ENCODE measurements at regions not wholly inside any gene's neighbourhood (a gene's known extent, or its start where the extent isn't known, plus 50 kb on each side); places are given as distances from the start of the nearest gene placed in this dataset.

DNA sequence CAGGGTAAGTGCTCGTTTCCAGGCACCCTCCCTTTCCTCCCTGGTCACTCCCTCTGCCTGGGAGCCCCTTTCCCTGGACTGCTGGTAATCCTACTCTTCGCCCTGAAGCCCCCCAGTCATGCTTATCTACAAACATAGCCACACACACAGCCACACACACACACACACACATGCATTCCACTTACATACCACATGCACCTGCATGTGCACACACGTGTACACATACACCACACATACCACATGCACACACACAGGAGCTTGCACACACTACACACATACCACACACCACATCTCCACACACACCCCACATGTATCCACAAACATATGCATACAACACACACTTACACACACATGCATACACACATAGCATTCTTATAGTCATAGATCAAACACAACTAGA is 358.5 kb downstream of the GADD45G start:
- TF ChIP-seq, protein P1, sequence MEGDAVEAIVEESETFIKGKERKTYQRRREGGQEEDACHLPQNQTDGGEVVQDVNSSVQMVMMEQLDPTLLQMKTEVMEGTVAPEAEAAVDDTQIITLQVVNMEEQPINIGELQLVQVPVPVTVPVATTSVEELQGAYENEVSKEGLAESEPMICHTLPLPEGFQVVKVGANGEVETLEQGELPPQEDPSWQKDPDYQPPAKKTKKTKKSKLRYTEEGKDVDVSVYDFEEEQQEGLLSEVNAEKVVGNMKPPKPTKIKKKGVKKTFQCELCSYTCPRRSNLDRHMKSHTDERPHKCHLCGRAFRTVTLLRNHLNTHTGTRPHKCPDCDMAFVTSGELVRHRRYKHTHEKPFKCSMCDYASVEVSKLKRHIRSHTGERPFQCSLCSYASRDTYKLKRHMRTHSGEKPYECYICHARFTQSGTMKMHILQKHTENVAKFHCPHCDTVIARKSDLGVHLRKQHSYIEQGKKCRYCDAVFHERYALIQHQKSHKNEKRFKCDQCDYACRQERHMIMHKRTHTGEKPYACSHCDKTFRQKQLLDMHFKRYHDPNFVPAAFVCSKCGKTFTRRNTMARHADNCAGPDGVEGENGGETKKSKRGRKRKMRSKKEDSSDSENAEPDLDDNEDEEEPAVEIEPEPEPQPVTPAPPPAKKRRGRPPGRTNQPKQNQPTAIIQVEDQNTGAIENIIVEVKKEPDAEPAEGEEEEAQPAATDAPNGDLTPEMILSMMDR (IDR thresholded peaks at IDR 0.05; ENCODE audit: low read depth, low read length), result no peak
- TF ChIP-seq POLR2A (IDR thresholded peaks at IDR 0.05; ENCODE audit: extremely low read depth, insufficient read length), result no peak
- no peak for TF ChIP-seq MYC (IDR thresholded peaks at IDR 0.05; ENCODE audit: low read depth, low read length)
